ENCODE measurements at regions not wholly inside any gene's neighbourhood (a gene's known extent, or its start where the extent isn't known, plus 50 kb on each side); places are given as distances from the start of the nearest gene placed in this dataset.
"Not testable (repeated sequence)": the region's sequence is repeated elsewhere in the genome, so short reads cannot be mapped to it uniquely, and the experiment has no call there.

- Histone ChIP-seq H3K4me3 (ENCODE audit: low read length) (no peak overlapping the region), H3K27ac (ENCODE audit: low read depth, low read length) (no peak overlapping the region), H3K27me3 (ENCODE audit: insufficient read depth, low read length, poor library complexity, severe bottlenecking) (no peaks in the 10 kb centered on the region), H3K9me3 (ENCODE audit: low read length) (no peaks in the 10 kb centered on the region), H3K4me1 (ENCODE audit: insufficient read depth, low read length) (no peaks in the 10 kb centered on the region), H3K36me3 (ENCODE audit: insufficient read depth, low read length) (no peaks in the 10 kb centered on the region)
- Mint-ChIP-seq H3K4me3 (no peak overlapping the region), H3K27ac (no peak overlapping the region), H3K9me3 (peaks cover 0 to 12% (median 5%) of the 10 kb centered on the region in 5 donors), H3K27me3 (no peaks in the 10 kb centered on the region), H3K36me3 (no peaks in the 10 kb centered on the region), H3K4me1 (no peaks in the 10 kb centered on the region)
- no peak for DNase-seq
- ChIA-PET CTCF (no interaction called here), POLR2A (no interaction called here)
Observed at GRCh38 chr5:51138164-51138563, 245.1 kb upstream of the ISL1 start.

- no peak overlapping the region for H3K27ac ChIP-seq (ENCODE audit: low read depth, low read length)
- H3K4me3 ChIP-seq (ENCODE audit: low read length) = no peak overlapping the region
- no peaks in the 10 kb centered on the region for H3K9me3 ChIP-seq (ENCODE audit: low read length)
- no peak overlapping the region for H3K4me3 Mint-ChIP-seq
- H3K4me1 Mint-ChIP-seq = no peaks in the 10 kb centered on the region
- no peak overlapping the region for H3K27ac Mint-ChIP-seq
- H3K36me3 Mint-ChIP-seq = no peaks in the 10 kb centered on the region
- POLR2A ChIA-PET = no interaction called here
- H3K27me3 Mint-ChIP-seq = no peaks in the 10 kb centered on the region
- CTCF ChIA-PET = no interaction called here
- no peaks in the 10 kb centered on the region for H3K27me3 ChIP-seq (ENCODE audit: insufficient read depth, low read length, poor library complexity, severe bottlenecking)
- H3K36me3 ChIP-seq (ENCODE audit: insufficient read depth, low read length) = no peaks in the 10 kb centered on the region
- DNase-seq = no peak
- no peaks in the 10 kb centered on the region for H3K4me1 ChIP-seq (ENCODE audit: insufficient read depth, low read length)
- peaks cover 7 to 32% (median 24%) of the 10 kb centered on the region in 5 donors for H3K9me3 Mint-ChIP-seq
Observed at GRCh38 chr5:51148437-51148836, 234.8 kb upstream of the ISL1 start.

DNA sequence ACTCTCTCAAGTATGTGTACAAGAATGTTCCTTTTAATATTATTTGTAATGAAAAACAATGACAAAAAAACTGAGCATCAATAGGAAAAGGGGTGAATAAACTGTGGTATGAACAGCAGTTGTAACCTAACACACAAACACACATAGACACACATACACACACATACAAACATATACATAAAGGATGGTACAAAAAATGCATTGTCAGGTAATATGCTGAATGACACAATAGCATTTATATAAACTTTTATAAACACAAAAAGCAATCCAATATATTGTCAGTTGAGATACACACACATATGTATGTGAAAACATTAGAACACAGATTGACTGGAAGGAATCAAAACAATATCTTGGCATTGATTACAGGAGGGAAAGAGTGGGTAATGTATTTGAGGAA lies 227.0 kb upstream of the ISL1 start:
- ChIA-PET POLR2A (no interaction called here), CTCF (no interaction called here)
- H3K9me3 ChIP-seq (ENCODE audit: low read length) = no peaks in the 10 kb centered on the region
- H3K4me3 ChIP-seq (ENCODE audit: low read length) = no peak overlapping the region
- Mint-ChIP-seq H3K4me1 (no peaks in the 10 kb centered on the region), H3K36me3 (no peaks in the 10 kb centered on the region), H3K9me3 (peaks cover 8 to 31% (median 13%) of the 10 kb centered on the region in 5 donors), H3K27me3 (no peaks in the 10 kb centered on the region), H3K4me3 (no peak overlapping the region), H3K27ac (no peak overlapping the region)
- no peaks in the 10 kb centered on the region for H3K4me1 ChIP-seq (ENCODE audit: insufficient read depth, low read length)
- no peak for DNase-seq
- H3K36me3 ChIP-seq (ENCODE audit: insufficient read depth, low read length) = no peaks in the 10 kb centered on the region
- H3K27me3 ChIP-seq (ENCODE audit: insufficient read depth, low read length, poor library complexity, severe bottlenecking) = no peaks in the 10 kb centered on the region
- no peak overlapping the region for H3K27ac ChIP-seq (ENCODE audit: low read depth, low read length)

- H3K4me1 Mint-ChIP-seq = no peaks in the 10 kb centered on the region
- Histone ChIP-seq H3K4me1 (ENCODE audit: insufficient read depth, low read length) (no peaks in the 10 kb centered on the region), H3K9me3 (ENCODE audit: low read length) (no peaks in the 10 kb centered on the region), H3K27me3 (ENCODE audit: insufficient read depth, low read length, poor library complexity, severe bottlenecking) (no peaks in the 10 kb centered on the region), H3K36me3 (ENCODE audit: insufficient read depth, low read length) (no peaks in the 10 kb centered on the region), H3K4me3 (ENCODE audit: low read length) (no peak overlapping the region), H3K27ac (ENCODE audit: low read depth, low read length) (no peak overlapping the region)
- ChIA-PET POLR2A (no interaction called here), CTCF (no interaction called here)
- no peaks in the 10 kb centered on the region for H3K36me3 Mint-ChIP-seq
- no peak for DNase-seq
- H3K9me3 Mint-ChIP-seq = peaks cover 10 to 32% (median 16%) of the 10 kb centered on the region in 5 donors
- no peak overlapping the region for H3K4me3 Mint-ChIP-seq
- H3K27me3 Mint-ChIP-seq = no peaks in the 10 kb centered on the region
- no peak overlapping the region for H3K27ac Mint-ChIP-seq
Observed at GRCh38 chr5:51156838-51157237, 226.4 kb upstream of the ISL1 start.

- Histone ChIP-seq H3K36me3 (ENCODE audit: insufficient read depth, low read length) (no peaks in the 10 kb centered on the region), H3K27me3 (ENCODE audit: insufficient read depth, low read length, poor library complexity, severe bottlenecking) (no peaks in the 10 kb centered on the region), H3K4me3 (ENCODE audit: low read length) (no peak overlapping the region), H3K4me1 (ENCODE audit: insufficient read depth, low read length) (no peaks in the 10 kb centered on the region), H3K9me3 (ENCODE audit: low read length) (no peaks in the 10 kb centered on the region), H3K27ac (ENCODE audit: low read depth, low read length) (no peak overlapping the region)
- POLR2A ChIA-PET = no interaction called here
- H3K27me3 Mint-ChIP-seq = no peaks in the 10 kb centered on the region
- H3K9me3 Mint-ChIP-seq = peaks cover 17 to 36% (median 19%) of the 10 kb centered on the region in 5 donors
- H3K27ac Mint-ChIP-seq = no peak overlapping the region
- no peaks in the 10 kb centered on the region for H3K4me1 Mint-ChIP-seq
- H3K36me3 Mint-ChIP-seq = no peaks in the 10 kb centered on the region
- no peak for DNase-seq
- CTCF ChIA-PET = no interaction called here
- no peak overlapping the region for H3K4me3 Mint-ChIP-seq
Observed at GRCh38 chr5:51159164-51159563, 224.1 kb upstream of the ISL1 start.

DNA sequence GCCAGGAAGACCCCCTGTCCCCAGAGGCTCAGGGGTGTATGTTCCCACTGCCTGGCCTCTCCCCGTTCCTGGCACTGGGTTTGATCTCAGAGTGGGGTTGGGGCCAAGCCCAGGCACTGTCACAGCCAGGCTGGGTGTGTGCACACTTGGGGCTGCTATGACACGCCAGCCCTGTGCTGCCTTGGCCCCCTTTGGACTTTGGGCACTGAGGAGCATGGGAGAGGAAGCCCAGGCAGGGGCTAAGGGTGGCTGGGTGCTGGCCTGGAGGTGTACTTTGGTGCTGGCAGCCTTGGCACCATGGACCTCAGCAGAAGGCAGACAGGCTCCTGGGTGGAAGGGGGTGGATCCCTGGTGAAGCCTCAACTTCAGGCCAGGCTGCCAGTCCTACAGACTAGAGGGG lies 223.6 kb upstream of the ISL1 start:
- Histone ChIP-seq H3K9me3 (ENCODE audit: low read length) (no peaks in the 10 kb centered on the region), H3K27me3 (ENCODE audit: insufficient read depth, low read length, poor library complexity, severe bottlenecking) (no peaks in the 10 kb centered on the region), H3K4me1 (ENCODE audit: insufficient read depth, low read length) (no peaks in the 10 kb centered on the region), H3K27ac (ENCODE audit: low read depth, low read length) (no peak overlapping the region), H3K4me3 (ENCODE audit: low read length) (no peak overlapping the region), H3K36me3 (ENCODE audit: insufficient read depth, low read length) (no peaks in the 10 kb centered on the region)
- no peaks in the 10 kb centered on the region for H3K27me3 Mint-ChIP-seq
- no peak overlapping the region for H3K27ac Mint-ChIP-seq
- POLR2A ChIA-PET = no interaction called here
- peak in 1 of 5 donors; percentile 40 for DNase-seq
- H3K36me3 Mint-ChIP-seq = no peaks in the 10 kb centered on the region
- H3K9me3 Mint-ChIP-seq = peaks cover 17 to 36% (median 19%) of the 10 kb centered on the region in 5 donors
- CTCF ChIA-PET = no interaction called here
- no peak overlapping the region for H3K4me3 Mint-ChIP-seq
- no peaks in the 10 kb centered on the region for H3K4me1 Mint-ChIP-seq

- ChIA-PET CTCF (no interaction called here), POLR2A (no interaction called here)
- no peaks in the 10 kb centered on the region for H3K27me3 Mint-ChIP-seq
- Histone ChIP-seq H3K9me3 (ENCODE audit: low read length) (no peaks in the 10 kb centered on the region), H3K4me1 (ENCODE audit: insufficient read depth, low read length) (no peaks in the 10 kb centered on the region), H3K27me3 (ENCODE audit: insufficient read depth, low read length, poor library complexity, severe bottlenecking) (no peaks in the 10 kb centered on the region), H3K36me3 (ENCODE audit: insufficient read depth, low read length) (no peaks in the 10 kb centered on the region), H3K4me3 (ENCODE audit: low read length) (no peak overlapping the region), H3K27ac (ENCODE audit: low read depth, low read length) (no peak overlapping the region)
- peaks cover 17 to 31% (median 19%) of the 10 kb centered on the region in 5 donors for H3K9me3 Mint-ChIP-seq
- H3K4me3 Mint-ChIP-seq = no peak overlapping the region
- DNase-seq = no peak
- no peaks in the 10 kb centered on the region for H3K4me1 Mint-ChIP-seq
- H3K36me3 Mint-ChIP-seq = no peaks in the 10 kb centered on the region
- H3K27ac Mint-ChIP-seq = no peak overlapping the region
Observed at GRCh38 chr5:51162245-51162644, 221.0 kb upstream of the ISL1 start.

GRCh38 chr5:51165621-51166020 lies 217.6 kb upstream of the ISL1 start:
- H3K27ac Mint-ChIP-seq; H3K27me3 Mint-ChIP-seq; DNase-seq; CTCF ChIA-PET; H3K27ac ChIP-seq (ENCODE audit: low read depth, low read length); H3K9me3 ChIP-seq (ENCODE audit: low read length); H3K4me1 Mint-ChIP-seq; H3K4me3 Mint-ChIP-seq; H3K27me3 ChIP-seq (ENCODE audit: insufficient read depth, low read length, poor library complexity, severe bottlenecking); H3K4me1 ChIP-seq (ENCODE audit: insufficient read depth, low read length); H3K36me3 ChIP-seq (ENCODE audit: insufficient read depth, low read length); POLR2A ChIA-PET; H3K4me3 ChIP-seq (ENCODE audit: low read length); H3K36me3 Mint-ChIP-seq: not testable (repeated sequence)
- peaks cover 14 to 21% (median 19%) of the 10 kb centered on the region in 5 donors for H3K9me3 Mint-ChIP-seq

GRCh38 chr5:51172903-51173626 lies 210.2 kb upstream of the ISL1 start:
- H3K9me3 ChIP-seq (ENCODE audit: low read length) = no peaks in the 10 kb centered on the region
- H3K27me3 ChIP-seq (ENCODE audit: insufficient read depth, low read length, poor library complexity, severe bottlenecking) = no peaks in the 10 kb centered on the region
- DNase-seq = no peak
- H3K4me1 Mint-ChIP-seq = no peaks in the 10 kb centered on the region
- no peak overlapping the region for H3K27ac ChIP-seq (ENCODE audit: low read depth, low read length)
- peaks cover 0 to 13% (median 0%) of the 10 kb centered on the region in 5 donors for H3K9me3 Mint-ChIP-seq
- H3K4me1 ChIP-seq (ENCODE audit: insufficient read depth, low read length) = no peaks in the 10 kb centered on the region
- H3K36me3 ChIP-seq (ENCODE audit: insufficient read depth, low read length) = no peaks in the 10 kb centered on the region
- H3K27ac Mint-ChIP-seq = no peak overlapping the region
- POLR2A ChIA-PET = no interaction called here
- no peak overlapping the region for H3K4me3 ChIP-seq (ENCODE audit: low read length)
- no peaks in the 10 kb centered on the region for H3K27me3 Mint-ChIP-seq
- no peaks in the 10 kb centered on the region for H3K36me3 Mint-ChIP-seq
- no peak overlapping the region for H3K4me3 Mint-ChIP-seq
- CTCF ChIA-PET = no interaction called here
